BE2C (cell line): ENCODE measurements at regions not wholly inside any gene's neighbourhood (a gene's known extent, or its start where the extent isn't known, plus 50 kb on each side); places are given as distances from the start of the nearest gene placed in this dataset.

Experiments
- DNase-seq: peaks from one replicate; pipeline ENCODE4 v3.0.0-alpha.2; 2020
- H3K27me3 ChIP-seq: fragments of 250-450 bp; sonication (Bioruptor Pico); 2 replicates; pipeline ENCODE4 v1.5.1; 2020; ENCODE audit warnings: mild to moderate bottlenecking
- H3K36me3 ChIP-seq: fragments of 250-450 bp; sonication (Bioruptor Pico); 2 replicates; pipeline ENCODE4 v1.5.1; 2020; ENCODE audit warnings: mild to moderate bottlenecking
- H3K4me1 ChIP-seq: fragments of 250-450 bp; sonication (Bioruptor Pico); 2 replicates; pipeline ENCODE4 v1.5.1; 2020
- H3K4me3 ChIP-seq: 2 replicates; pipeline ENCODE4 v1.5.1; 2011; ENCODE audit warnings: low read depth, low read length
- H3K9me3 ChIP-seq: fragments of 250-450 bp; sonication (Bioruptor Pico); 2 replicates; pipeline ENCODE4 v1.5.1; 2020
- CTCF ChIP-seq: IDR thresholded peaks from 2 replicates; pipeline ENCODE4 v1.5.1; 2012; ENCODE audit warnings: mild to moderate bottlenecking, low read depth, low read length

GRCh38 chr3:77869423-77869822 is 829.5 kb downstream of the ROBO2 start:
- no peak overlapping the region for H3K4me3 ChIP-seq
- H3K9me3 ChIP-seq: no peaks in the 10 kb centered on the region
- H3K4me1 ChIP-seq: no peaks in the 10 kb centered on the region
- no peaks in the 10 kb centered on the region for H3K36me3 ChIP-seq
- no peak for TF ChIP-seq CTCF
- no peak for DNase-seq
- H3K27me3 ChIP-seq: no peaks in the 10 kb centered on the region

GRCh38 chr3:77871436-77871835 is 831.5 kb downstream of the ROBO2 start:
- no peaks in the 10 kb centered on the region for H3K27me3 ChIP-seq
- H3K36me3 ChIP-seq: no peaks in the 10 kb centered on the region
- no peaks in the 10 kb centered on the region for H3K9me3 ChIP-seq
- no peak for TF ChIP-seq CTCF
- DNase-seq: no peak
- no peaks in the 10 kb centered on the region for H3K4me1 ChIP-seq
- no peak overlapping the region for H3K4me3 ChIP-seq

GRCh38 chr3:77873598-77873997 is 833.7 kb downstream of the ROBO2 start:
- no peak for TF ChIP-seq CTCF
- Histone ChIP-seq H3K9me3 (no peaks in the 10 kb centered on the region), H3K4me3 (no peak overlapping the region), H3K36me3 (no peaks in the 10 kb centered on the region), H3K27me3 (no peaks in the 10 kb centered on the region), H3K4me1 (no peaks in the 10 kb centered on the region)
- DNase-seq: no peak

GRCh38 chr3:77885381-77885780 is 845.5 kb downstream of the ROBO2 start:
- DNase-seq: no peak
- H3K27me3 ChIP-seq: no peaks in the 10 kb centered on the region
- no peaks in the 10 kb centered on the region for H3K9me3 ChIP-seq
- H3K36me3 ChIP-seq: no peaks in the 10 kb centered on the region
- TF ChIP-seq CTCF: no peak
- H3K4me1 ChIP-seq: no peaks in the 10 kb centered on the region; the same call in 1 of the 2 replicates
- H3K4me3 ChIP-seq: no peak overlapping the region

- TF ChIP-seq CTCF: no peak
These were observed 847.7 kb downstream of the ROBO2 start for GRCh38 chr3:77887611-77888010.

GRCh38 chr3:77889616-77890015 is 849.7 kb downstream of the ROBO2 start:
- no peaks in the 10 kb centered on the region; the same call in 1 of the 2 replicates for H3K4me1 ChIP-seq
- DNase-seq: no peak
- H3K27me3 ChIP-seq: no peaks in the 10 kb centered on the region
- no peaks in the 10 kb centered on the region for H3K9me3 ChIP-seq
- no peaks in the 10 kb centered on the region for H3K36me3 ChIP-seq
- no peak for TF ChIP-seq CTCF
- no peak overlapping the region for H3K4me3 ChIP-seq

More at GRCh38 chr3:77887611-77888010, 847.7 kb downstream of the ROBO2 start:
- no peaks in the 10 kb centered on the region for H3K36me3 ChIP-seq
- H3K4me3 ChIP-seq: no peak overlapping the region
- no peak for DNase-seq
- H3K27me3 ChIP-seq: no peaks in the 10 kb centered on the region
- no peaks in the 10 kb centered on the region; the same call in 1 of the 2 replicates for H3K4me1 ChIP-seq
- no peaks in the 10 kb centered on the region for H3K9me3 ChIP-seq
